Type B pancreatic cell (in vitro differentiated cells): ENCODE measurements at regions not wholly inside any gene's neighbourhood (a gene's known extent, or its start where the extent isn't known, plus 50 kb on each side); places are given as distances from the start of the nearest gene placed in this dataset.

Source experiments
- DNase-seq: peaks from one replicate; pipeline ENCODE4 v3.0.0; 2021; ENCODE audit warnings: mixed read lengths; ENCODE audit not compliant: unreplicated experiment; ENCODE audit errors: extremely low spot score
- H3K27ac Mint-ChIP-seq: 2 replicates; pipeline ENCODE4 v1.8.0; 2021; ENCODE audit warnings: mild to moderate bottlenecking, mixed read lengths
- H3K27me3 Mint-ChIP-seq: 2 replicates; pipeline ENCODE4 v1.8.0; 2021; ENCODE audit warnings: mixed read lengths
- H3K36me3 Mint-ChIP-seq: 2 replicates; pipeline ENCODE4 v1.8.0; 2021; ENCODE audit warnings: mixed read lengths
- H3K4me1 Mint-ChIP-seq: one replicate; pipeline ENCODE4 v1.8.0; 2021; ENCODE audit warnings: mixed read lengths; ENCODE audit not compliant: unreplicated experiment
- H3K4me3 Mint-ChIP-seq: 2 replicates; pipeline ENCODE4 v1.8.0; 2021; ENCODE audit warnings: mild to moderate bottlenecking, mixed read lengths
- H3K9me3 Mint-ChIP-seq: 2 replicates; pipeline ENCODE4 v1.8.0; 2021; ENCODE audit warnings: mixed read lengths
- TF ChIP-seq, protein P1 (sequence below): fragments of 200-600 bp; sonication (generic); conservative IDR thresholded peaks from 2 replicates; pipeline ENCODE4 v1.5.0; 2021; ENCODE audit warnings: antibody characterized with exemption, mild to moderate bottlenecking

- DNase-seq = no peak
- TF ChIP-seq, protein P1, sequence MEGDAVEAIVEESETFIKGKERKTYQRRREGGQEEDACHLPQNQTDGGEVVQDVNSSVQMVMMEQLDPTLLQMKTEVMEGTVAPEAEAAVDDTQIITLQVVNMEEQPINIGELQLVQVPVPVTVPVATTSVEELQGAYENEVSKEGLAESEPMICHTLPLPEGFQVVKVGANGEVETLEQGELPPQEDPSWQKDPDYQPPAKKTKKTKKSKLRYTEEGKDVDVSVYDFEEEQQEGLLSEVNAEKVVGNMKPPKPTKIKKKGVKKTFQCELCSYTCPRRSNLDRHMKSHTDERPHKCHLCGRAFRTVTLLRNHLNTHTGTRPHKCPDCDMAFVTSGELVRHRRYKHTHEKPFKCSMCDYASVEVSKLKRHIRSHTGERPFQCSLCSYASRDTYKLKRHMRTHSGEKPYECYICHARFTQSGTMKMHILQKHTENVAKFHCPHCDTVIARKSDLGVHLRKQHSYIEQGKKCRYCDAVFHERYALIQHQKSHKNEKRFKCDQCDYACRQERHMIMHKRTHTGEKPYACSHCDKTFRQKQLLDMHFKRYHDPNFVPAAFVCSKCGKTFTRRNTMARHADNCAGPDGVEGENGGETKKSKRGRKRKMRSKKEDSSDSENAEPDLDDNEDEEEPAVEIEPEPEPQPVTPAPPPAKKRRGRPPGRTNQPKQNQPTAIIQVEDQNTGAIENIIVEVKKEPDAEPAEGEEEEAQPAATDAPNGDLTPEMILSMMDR = no peak
- H3K27ac Mint-ChIP-seq = no peak overlapping the region
- no peaks in the 10 kb centered on the region for H3K9me3 Mint-ChIP-seq
- no peak overlapping the region for H3K4me3 Mint-ChIP-seq
- H3K4me1 Mint-ChIP-seq = peaks cover 5% of the 10 kb centered on the region
- no peaks in the 10 kb centered on the region for H3K27me3 Mint-ChIP-seq
- no peaks in the 10 kb centered on the region for H3K36me3 Mint-ChIP-seq
These were observed 684.4 kb upstream of the LMCD1 start for GRCh38 chr3:7817239-7817638.

DNA sequence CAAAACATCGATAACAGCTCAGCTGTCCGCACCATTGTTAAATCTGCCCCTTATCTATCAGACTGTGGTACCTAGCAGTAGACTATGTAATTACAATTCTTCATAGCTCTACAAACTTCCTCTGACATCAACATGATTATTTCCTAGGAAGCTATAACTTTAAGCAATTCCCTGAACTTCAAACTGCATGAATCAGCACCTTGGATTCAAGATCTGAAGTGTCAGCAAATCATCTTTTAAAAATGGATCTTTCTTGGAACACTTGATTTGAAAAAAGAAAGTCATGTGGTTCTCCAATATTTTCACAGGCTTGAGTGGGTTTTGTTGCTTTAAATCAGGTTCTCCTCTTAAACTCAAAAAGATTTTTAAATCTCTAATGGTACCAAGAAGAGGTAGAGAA lies 680.7 kb upstream of the LMCD1 start:
- TF ChIP-seq, protein P1 = no peak
- Mint-ChIP-seq H3K27me3 (no peaks in the 10 kb centered on the region), H3K27ac (no peak overlapping the region), H3K36me3 (peaks cover 4% of the 10 kb centered on the region), H3K4me3 (no peak overlapping the region), H3K4me1 (no peaks in the 10 kb centered on the region), H3K9me3 (peaks cover 10% of the 10 kb centered on the region)
- no peak for DNase-seq

GRCh38 chr3:7821858-7822257 lies 679.8 kb upstream of the LMCD1 start:
- H3K9me3 Mint-ChIP-seq = peaks cover 10% of the 10 kb centered on the region
- no peak for DNase-seq
- H3K36me3 Mint-ChIP-seq = peaks cover 4% of the 10 kb centered on the region
- no peaks in the 10 kb centered on the region for H3K27me3 Mint-ChIP-seq
- TF ChIP-seq, protein P1 = no peak
- H3K27ac Mint-ChIP-seq = no peak overlapping the region
- no peak overlapping the region for H3K4me3 Mint-ChIP-seq
- H3K4me1 Mint-ChIP-seq = no peaks in the 10 kb centered on the region

- DNase-seq = no peak
- Mint-ChIP-seq H3K27ac (no peak overlapping the region), H3K4me3 (no peak overlapping the region), H3K9me3 (peaks cover 9% of the 10 kb centered on the region), H3K36me3 (no peaks in the 10 kb centered on the region), H3K4me1 (no peaks in the 10 kb centered on the region), H3K27me3 (no peaks in the 10 kb centered on the region)
- TF ChIP-seq, protein P1 = no peak
These were observed 660.2 kb upstream of the LMCD1 start for GRCh38 chr3:7841451-7841850.

- no peak overlapping the region for H3K27ac Mint-ChIP-seq
- H3K27me3 Mint-ChIP-seq = peaks cover 3% of the 10 kb centered on the region
- H3K4me3 Mint-ChIP-seq = no peak overlapping the region
- peaks cover 9% of the 10 kb centered on the region for H3K9me3 Mint-ChIP-seq
- no peak for DNase-seq
- H3K4me1 Mint-ChIP-seq = peaks cover 6% of the 10 kb centered on the region
- H3K36me3 Mint-ChIP-seq = no peaks in the 10 kb centered on the region
- TF ChIP-seq, protein P1 = no peak
These were observed 658.2 kb upstream of the LMCD1 start for GRCh38 chr3:7843441-7843840.

- no peak overlapping the region for H3K4me3 Mint-ChIP-seq
- H3K27ac Mint-ChIP-seq = no peak overlapping the region
- peaks cover 7% of the 10 kb centered on the region for H3K27me3 Mint-ChIP-seq
- no peaks in the 10 kb centered on the region for H3K9me3 Mint-ChIP-seq
- H3K4me1 Mint-ChIP-seq = peaks cover 6% of the 10 kb centered on the region
- TF ChIP-seq, protein P1 = no peak
- H3K36me3 Mint-ChIP-seq = no peaks in the 10 kb centered on the region
- DNase-seq = no peak
These were observed 654.6 kb upstream of the LMCD1 start for GRCh38 chr3:7847021-7847420.
